HG03108 (cell line): ENCODE measurements at regions not wholly inside any gene's neighbourhood (a gene's known extent, or its start where the extent isn't known, plus 50 kb on each side); places are given as distances from the start of the nearest gene placed in this dataset.
"Not testable (repeated sequence)": the region's sequence is repeated elsewhere in the genome, so short reads cannot be mapped to it uniquely, and the experiment has no call there.

Experiments
- ATAC-seq: cut with Tn5 transposase; IDR thresholded peaks from one replicate; pipeline ENCODE4 v1.9.1; 2021; ENCODE audit warnings: moderate library complexity; ENCODE audit not compliant: unreplicated experiment

GRCh38 chr6:85287158-85287557 lies 162.7 kb upstream of the NT5E start:
- no peak for ATAC-seq

DNA sequence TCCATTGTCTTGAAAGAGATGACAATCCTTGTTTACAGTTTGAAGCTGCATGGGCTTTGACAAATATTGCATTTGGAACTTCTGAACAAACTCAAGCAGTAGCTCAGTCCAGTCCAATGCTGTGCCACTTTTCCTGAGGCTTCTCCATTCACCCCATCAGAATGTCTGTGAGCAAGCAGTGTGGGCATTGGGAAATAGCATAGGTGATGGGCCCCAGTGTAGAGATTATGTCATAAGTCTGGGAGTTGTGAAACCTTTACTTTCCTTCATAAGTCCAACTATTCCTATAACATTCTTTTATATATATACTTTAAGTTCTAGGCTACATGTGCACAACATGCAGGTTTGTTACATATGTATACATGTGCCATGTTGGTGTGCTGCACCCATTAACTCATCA lies 163.4 kb upstream of the NT5E start:
- ATAC-seq, result not testable (repeated sequence)

DNA sequence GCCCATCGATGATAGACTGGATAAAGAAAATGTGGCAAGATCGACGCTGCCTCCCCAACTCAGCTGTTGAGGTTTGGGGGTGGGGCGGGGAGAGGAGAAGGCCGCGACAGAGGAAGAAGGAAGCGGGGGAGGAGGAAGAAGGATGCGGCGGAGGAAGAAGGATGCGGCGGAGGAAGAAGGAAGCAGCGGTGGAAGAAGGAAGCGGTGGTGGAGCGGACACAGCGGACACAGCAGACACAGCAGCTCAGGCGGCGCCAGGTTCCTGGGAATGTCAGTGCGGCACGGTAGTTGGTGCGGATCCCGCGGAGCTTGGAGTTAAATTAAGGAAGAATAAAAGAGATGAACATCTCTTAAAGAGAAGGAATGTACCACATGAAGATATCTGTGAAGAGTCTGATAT lies 163.9 kb upstream of the NT5E start:
- ATAC-seq, result no peak

DNA sequence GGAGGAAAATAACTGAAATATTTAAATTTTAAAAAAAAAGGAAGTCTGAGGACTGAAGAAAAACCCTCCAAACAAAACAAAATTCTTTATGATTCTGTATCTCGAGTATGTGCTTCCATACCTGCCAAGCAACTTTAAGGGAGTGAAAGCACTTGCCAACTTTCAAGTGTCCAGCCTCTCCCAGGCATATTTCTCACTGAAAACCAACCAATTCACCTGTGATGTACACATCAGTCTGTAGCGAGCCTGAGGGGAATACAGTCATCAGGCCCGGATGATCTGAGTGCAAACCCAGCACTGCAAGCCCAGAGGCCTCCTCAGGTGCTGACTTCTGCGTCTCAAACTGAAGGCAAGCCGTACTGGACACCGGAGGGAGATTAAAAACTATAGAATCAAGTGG lies 164.8 kb upstream of the NT5E start:
- no peak for ATAC-seq

DNA sequence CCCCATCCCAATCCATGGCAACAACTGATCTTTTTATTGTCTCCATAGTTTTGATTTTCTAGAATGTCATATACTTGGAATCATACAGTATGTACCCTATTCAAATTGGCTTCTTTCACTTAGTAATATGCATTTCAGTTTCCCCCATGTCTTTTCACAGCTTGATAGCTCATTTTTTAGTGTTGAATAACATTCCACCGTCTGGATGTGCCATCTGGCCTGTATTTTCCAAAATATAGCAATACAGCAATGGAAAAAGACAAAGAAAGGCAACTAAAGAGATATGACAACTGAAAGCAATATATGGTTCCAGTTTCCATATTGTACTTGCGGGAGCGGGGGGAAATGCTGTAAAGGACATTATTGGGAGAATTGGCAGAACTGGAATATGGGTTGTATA lies 166.4 kb upstream of the NT5E start:
- no peak for ATAC-seq

DNA sequence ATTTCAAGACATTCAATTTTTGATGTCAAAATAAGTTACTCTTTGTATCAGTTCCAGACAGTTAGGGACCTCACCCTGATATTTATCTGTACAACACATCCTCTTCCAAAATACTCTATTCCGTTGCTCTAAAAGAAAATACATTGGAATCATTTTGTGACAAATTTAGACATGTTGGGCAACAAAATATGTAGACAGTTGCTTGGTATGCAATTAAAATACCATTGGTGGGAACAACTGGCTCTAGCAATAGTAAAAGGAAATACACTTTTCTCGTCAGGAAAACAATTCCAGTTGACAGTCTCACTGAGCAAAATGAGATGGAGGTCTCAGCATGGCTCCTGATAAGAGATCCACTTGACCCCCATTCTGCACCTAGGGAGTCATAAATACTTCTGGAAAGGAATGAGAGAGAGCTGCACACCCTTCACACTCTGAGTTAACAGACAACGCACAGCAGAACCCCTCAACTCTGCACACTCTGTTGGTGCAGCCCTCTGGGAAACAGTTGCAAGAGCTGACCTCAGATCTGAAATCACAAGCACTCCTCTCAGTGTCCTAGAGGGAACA lies 171.3 kb upstream of the NT5E start:
- ATAC-seq, result no peak

GRCh38 chr6:85276026-85276425 lies 173.9 kb upstream of the NT5E start:
- not testable (repeated sequence) for ATAC-seq

DNA sequence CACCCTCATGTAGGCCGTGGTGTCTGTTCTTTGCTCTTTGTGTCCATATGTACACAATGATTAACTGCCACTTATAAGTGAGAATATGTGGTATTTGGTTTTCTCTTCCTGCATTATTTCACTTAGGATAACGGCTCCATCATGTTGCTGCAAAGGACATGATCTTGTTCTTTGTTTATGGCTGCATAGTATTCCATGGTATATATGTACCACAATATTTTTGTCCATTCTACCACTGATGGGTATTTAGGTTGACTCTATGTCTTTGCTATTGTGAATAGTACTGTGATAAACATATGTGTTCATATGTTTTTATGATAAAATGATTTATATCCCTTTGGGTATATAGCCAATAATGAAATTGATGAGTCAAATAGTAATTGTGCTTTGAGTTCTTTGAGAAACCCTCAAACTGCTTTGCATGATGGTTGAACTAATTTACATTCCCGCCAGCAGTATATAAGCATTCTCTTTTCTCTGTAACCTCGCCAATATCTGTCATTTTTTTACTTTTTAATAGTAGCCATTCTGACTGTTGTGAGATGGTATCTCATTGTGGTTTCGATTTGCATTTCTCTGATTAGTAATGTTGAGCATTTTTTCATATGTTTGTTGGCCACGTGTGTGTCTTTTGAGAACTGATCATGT lies 174.4 kb upstream of the NT5E start:
- ATAC-seq, result no peak

- no peak for ATAC-seq
These were observed 176.0 kb upstream of the NT5E start for GRCh38 chr6:85273870-85274269.

GRCh38 chr6:85273046-85273445 lies 176.8 kb upstream of the NT5E start:
- ATAC-seq, result no peak

- ATAC-seq, result no peak
These were observed 177.3 kb upstream of the NT5E start for GRCh38 chr6:85272592-85272991.

GRCh38 chr6:85262621-85263020 lies 187.3 kb upstream of the NT5E start:
- no peak for ATAC-seq

GRCh38 chr6:85261271-85261670 lies 188.6 kb upstream of the NT5E start:
- ATAC-seq, result no peak

- ATAC-seq, result no peak
These were observed 194.2 kb upstream of the NT5E start for GRCh38 chr6:85255661-85256060.

GRCh38 chr6:85252552-85252951 lies 197.3 kb upstream of the NT5E start:
- ATAC-seq, result no peak

DNA sequence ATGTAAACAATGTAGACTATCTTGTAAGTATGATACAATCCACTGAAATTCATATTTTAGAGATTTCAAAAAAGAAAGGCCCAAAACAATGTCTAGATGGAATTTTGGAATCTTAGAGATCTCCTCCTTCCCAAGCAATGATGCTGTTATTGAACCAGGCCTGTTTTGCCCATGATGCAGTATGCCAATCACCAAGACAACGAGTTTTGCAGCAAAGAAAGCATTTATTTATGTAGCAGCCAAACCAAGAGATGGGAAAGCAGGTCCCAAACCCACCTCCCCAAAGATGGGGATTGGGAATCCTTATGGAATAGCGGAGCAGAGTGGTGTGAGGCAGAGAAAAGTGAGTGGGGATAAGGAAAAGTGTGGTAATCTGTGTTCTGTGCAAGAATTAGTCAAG lies 197.8 kb upstream of the NT5E start:
- no peak for ATAC-seq

DNA sequence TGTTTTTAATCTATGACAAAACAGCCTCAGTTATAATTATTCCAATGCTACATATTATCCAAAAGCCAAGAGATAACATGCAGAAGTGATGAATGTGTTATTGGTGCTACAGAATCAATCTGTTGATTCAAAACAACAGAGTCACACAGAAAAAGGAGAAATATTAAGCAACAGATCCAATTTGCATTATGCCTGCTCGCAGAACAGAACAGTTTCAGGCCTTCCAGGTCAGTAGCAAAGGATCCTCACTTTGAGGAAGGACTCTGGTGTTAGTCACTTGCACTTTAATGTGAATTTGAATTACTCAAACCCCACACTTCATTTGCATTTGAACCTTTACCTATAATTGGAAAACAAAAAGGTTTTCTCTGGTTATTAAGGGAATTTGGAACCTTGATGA lies 198.6 kb upstream of the NT5E start:
- no peak for ATAC-seq

GRCh38 chr6:85250586-85251220 lies 199.2 kb upstream of the NT5E start:
- ATAC-seq, result no peak

DNA sequence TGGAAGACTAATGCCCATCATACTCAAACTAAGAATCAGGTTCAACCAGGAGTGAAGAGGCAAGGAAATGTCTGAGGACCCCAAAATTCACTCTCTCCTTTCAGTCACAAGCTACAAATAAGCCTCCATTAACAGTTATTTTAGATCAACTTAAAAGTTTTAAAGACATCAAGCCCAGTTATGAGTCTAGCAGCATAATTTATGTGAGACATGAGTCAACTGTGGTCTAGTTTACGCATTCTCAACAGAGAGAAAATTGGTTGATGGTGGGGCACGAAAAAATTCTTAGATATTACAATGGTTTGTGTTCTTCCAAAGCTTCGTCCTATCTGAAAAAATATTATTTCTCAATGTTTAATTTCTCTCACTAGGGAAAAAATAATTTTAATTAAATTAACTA lies 204.9 kb upstream of the NT5E start:
- ATAC-seq, result no peak

DNA sequence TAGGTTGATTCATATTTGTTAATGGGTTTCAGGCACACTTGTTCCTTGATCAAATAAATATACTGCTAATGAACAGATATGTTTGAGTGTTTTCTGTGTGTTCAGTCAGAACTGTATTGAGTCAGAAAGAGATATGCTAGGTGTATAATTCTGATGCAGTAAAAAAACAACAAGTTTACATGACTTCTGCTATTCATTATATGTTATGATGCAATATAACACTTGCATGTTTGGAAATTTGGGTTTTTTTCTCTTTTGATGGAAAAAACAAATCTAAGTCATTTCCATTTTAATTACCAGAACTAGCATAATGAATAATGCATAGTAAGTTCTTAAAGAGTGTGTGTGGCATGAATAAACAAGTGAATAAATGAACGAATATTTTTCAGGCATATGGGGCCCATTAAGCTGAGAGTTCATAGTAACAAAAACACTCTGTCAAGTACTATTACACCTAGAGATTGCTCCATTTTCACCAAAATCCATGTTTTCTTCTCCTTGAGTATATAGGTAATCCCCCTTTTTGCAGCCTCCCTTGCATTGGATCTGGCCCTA lies 208.3 kb upstream of the NT5E start:
- ATAC-seq, result no peak

DNA sequence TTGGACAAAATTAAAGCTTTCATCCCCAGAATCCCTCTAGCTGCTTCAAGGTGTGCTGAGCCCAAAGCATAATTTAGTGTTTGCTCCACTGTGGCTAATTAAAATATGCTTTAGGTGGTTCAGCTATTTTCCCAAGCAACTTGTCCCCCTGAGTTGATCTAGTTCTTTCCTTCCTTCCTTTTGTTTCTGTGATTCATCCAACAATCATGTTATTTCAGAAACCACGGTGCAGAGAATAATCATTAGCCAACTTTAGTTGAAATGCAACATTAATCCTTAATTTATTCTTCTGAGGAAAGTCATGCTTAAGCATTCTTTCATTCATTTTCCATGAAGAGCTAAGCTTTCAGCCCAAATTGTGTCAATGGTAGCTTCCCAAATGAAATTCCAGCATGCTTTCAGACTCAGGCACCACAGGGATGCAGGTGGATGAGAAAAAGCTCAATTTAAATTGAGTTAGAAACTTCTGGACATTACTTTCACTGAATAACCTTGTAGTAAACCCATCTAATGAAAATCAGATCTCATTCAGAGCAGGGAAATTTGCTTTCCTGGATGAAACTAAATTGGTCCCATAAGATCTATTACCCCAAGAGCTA lies 209.0 kb upstream of the NT5E start:
- no peak for ATAC-seq

GRCh38 chr6:85237478-85237877 lies 212.4 kb upstream of the NT5E start:
- ATAC-seq, result no peak
